ENCODE measurements at regions not wholly inside any gene's neighbourhood (a gene's known extent, or its start where the extent isn't known, plus 50 kb on each side); places are given as distances from the start of the nearest gene placed in this dataset.

GRCh38 chr22:44424359-44424682, 73.7 kb downstream of the RTL6 start:
- Histone ChIP-seq H3K36me3 (ENCODE audit: low read depth, missing control alignments) (no peaks in the 10 kb centered on the region), H3K9me3 (no peaks in the 10 kb centered on the region), H3K27ac (no peak overlapping the region), H3K4me3 (no peak overlapping the region), H3K4me1 (no peaks in the 10 kb centered on the region), H3K27me3 (no peaks in the 10 kb centered on the region)
- DNase-seq, result no peak
- TF ChIP-seq CTCF (IDR thresholded peaks at IDR 0.05) (no peak), POLR2A (IDR thresholded peaks at IDR 0.05) (no peak)
- WGBS, 2 donors, result 78 to 93% methylated on average over 2 of the region's 2 CpGs
- intact Hi-C loops (cut with DNase I; ENCODE audit: low total_unique reads), result no loop called here

GRCh38 chr22:44423556-44424358, 74.3 kb downstream of the RTL6 start:
- no peak for DNase-seq
- WGBS, 2 donors, result 85 to 89% methylated on average over 12 to 14 of the region's 14 CpGs

GRCh38 chr22:44422746-44423380, 75.2 kb downstream of the RTL6 start:
- Histone ChIP-seq H3K36me3 (ENCODE audit: low read depth, missing control alignments) (no peaks in the 10 kb centered on the region), H3K4me3 (no peak overlapping the region), H3K27ac (no peak overlapping the region), H3K27me3 (no peaks in the 10 kb centered on the region), H3K9me3 (no peaks in the 10 kb centered on the region), H3K4me1 (no peaks in the 10 kb centered on the region)
- WGBS, 2 donors, result 56 to 63% methylated on average over 12 of the region's 12 CpGs
- TF ChIP-seq CTCF (IDR thresholded peaks at IDR 0.05), result no peak
- DNase-seq, result no peak
- intact Hi-C loops (cut with DNase I; ENCODE audit: low total_unique reads), result no loop called here

More at GRCh38 chr22:44423556-44424358, 74.3 kb downstream of the RTL6 start:
- TF ChIP-seq CTCF (IDR thresholded peaks at IDR 0.05) (no peak), POLR2A (IDR thresholded peaks at IDR 0.05) (no peak)
- Histone ChIP-seq H3K27me3 (no peaks in the 10 kb centered on the region), H3K36me3 (ENCODE audit: low read depth, missing control alignments) (no peaks in the 10 kb centered on the region), H3K27ac (no peak overlapping the region), H3K9me3 (no peaks in the 10 kb centered on the region), H3K4me1 (no peaks in the 10 kb centered on the region), H3K4me3 (no peak overlapping the region)
- intact Hi-C loops (cut with DNase I; ENCODE audit: low total_unique reads), result no loop called here

DNA sequence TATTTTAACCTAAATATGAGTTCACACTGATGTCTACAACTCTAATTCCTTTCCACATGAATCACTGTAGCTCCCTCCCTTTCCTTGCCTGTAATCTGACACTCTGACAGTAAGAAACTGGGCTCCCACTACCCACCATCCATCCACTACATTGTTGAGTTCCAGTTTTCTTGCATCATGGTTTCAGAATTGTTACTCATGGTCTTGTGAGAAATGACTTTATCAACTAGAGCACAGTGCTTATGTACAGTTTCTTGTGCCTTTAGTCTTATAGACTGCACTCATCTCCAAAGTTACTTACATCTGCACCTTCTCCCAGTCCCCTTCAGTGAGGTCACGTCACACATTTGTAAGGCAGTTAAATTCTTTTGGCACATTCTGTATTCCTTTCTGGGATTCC, 78.6 kb downstream of the RTL6 start:
- no peaks in the 10 kb centered on the region for H3K9me3 ChIP-seq
- intact Hi-C loops (cut with DNase I; ENCODE audit: low total_unique reads), result no loop called here
- H3K4me3 ChIP-seq, result no peak overlapping the region
- no peaks in the 10 kb centered on the region for H3K27me3 ChIP-seq
- no peak overlapping the region for H3K27ac ChIP-seq
- WGBS, 2 donors, result 84 to 89% methylated on average over 1 of the region's 1 CpG
- TF ChIP-seq POLR2A (IDR thresholded peaks at IDR 0.05), result no peak
- no peak for TF ChIP-seq CTCF (IDR thresholded peaks at IDR 0.05)
- H3K4me1 ChIP-seq, result no peaks in the 10 kb centered on the region
- H3K36me3 ChIP-seq (ENCODE audit: low read depth, missing control alignments), result no peaks in the 10 kb centered on the region
- no peak for DNase-seq

DNA sequence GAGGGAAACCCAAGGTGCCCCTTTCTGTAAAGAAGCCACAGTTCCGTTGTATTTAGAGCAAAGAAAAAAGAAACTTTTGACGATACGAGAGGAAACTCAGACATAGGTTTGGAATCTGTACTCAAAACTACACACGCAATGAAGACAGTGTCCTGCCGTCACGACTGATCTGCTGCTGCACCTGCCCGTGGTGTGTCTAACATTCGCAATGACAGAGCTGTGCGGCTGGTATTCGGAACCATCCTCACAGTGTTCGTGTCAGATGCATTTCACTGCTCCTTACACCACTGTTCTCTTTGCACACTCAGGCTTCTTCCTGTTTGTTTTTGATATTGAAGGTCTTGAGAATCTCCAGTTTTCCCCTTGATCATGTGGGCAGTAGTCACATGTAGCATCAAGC, 84.8 kb downstream of the RTL6 start:
- DNase-seq, result no peak
- H3K4me3 ChIP-seq, result no peak overlapping the region
- H3K27ac ChIP-seq, result no peak overlapping the region
- 90 to 93% methylated on average over 11 of the region's 11 CpGs for WGBS, 2 donors
- no peaks in the 10 kb centered on the region for H3K9me3 ChIP-seq
- no peak for TF ChIP-seq CTCF (IDR thresholded peaks at IDR 0.05)
- no peak for TF ChIP-seq POLR2A (IDR thresholded peaks at IDR 0.05)
- intact Hi-C loops (cut with DNase I; ENCODE audit: low total_unique reads), result no loop called here
- no peaks in the 10 kb centered on the region for H3K27me3 ChIP-seq
- peaks cover 4% of the 10 kb centered on the region for H3K4me1 ChIP-seq
- no peaks in the 10 kb centered on the region for H3K36me3 ChIP-seq (ENCODE audit: low read depth, missing control alignments)
